Lung (tissue), 11 donors: ENCODE measurements at regions not wholly inside any gene's neighbourhood (a gene's known extent, or its start where the extent isn't known, plus 50 kb on each side); places are given as distances from the start of the nearest gene placed in this dataset.
"Not testable (repeated sequence)": the region's sequence is repeated elsewhere in the genome, so short reads cannot be mapped to it uniquely, and the experiment has no call there.

ENCODE experiments used
- ATAC-seq: fragments of 200-7000 bp; cut with Tn5 transposase; one replicate; pipeline ENCODE4 v1.9.1; 2020; ENCODE audit warnings: moderate number of reproducible peaks; ENCODE audit not compliant: insufficient read depth, low FRiP score
- DNase-seq, 3 donors: peaks; one replicate each; pipeline ENCODE4 v3.0.0-alpha.2; 2013 to 2017
- H3K27ac ChIP-seq, 2 donors: one replicate each; pipeline ENCODE4 v1.5.1; 2013; ENCODE audit warnings: mild to moderate bottlenecking in 2 of 2, moderate library complexity in 2 of 2, control low read depth in 1 of 2, inconsistent platforms in 1 of 2, low read depth in 1 of 2, low read length in 1 of 2
- H3K27me3 ChIP-seq, 3 donors: one replicate each; pipeline ENCODE4 v1.5.1; 2013; ENCODE audit warnings: low read length in 2 of 3; ENCODE audit not compliant: control insufficient read depth in 3 of 3, insufficient read depth in 3 of 3
- H3K36me3 ChIP-seq, 4 donors: one replicate each; pipeline ENCODE4 v1.5.1; 2013; ENCODE audit warnings: low read length in 4 of 4, mild to moderate bottlenecking in 1 of 4, moderate library complexity in 1 of 4; ENCODE audit not compliant: control insufficient read depth in 4 of 4, insufficient read depth in 4 of 4
- H3K4me1 ChIP-seq, 5 donors: one replicate each; pipeline ENCODE4 v1.5.1; 2013; ENCODE audit warnings: low read length in 5 of 5, mild to moderate bottlenecking in 2 of 5, moderate library complexity in 1 of 5; ENCODE audit not compliant: control insufficient read depth in 5 of 5, insufficient read depth in 5 of 5
- H3K4me3 ChIP-seq: one replicate; pipeline ENCODE4 v1.5.1; 2013; ENCODE audit warnings: mild to moderate bottlenecking, control low read depth, moderate library complexity
- H3K9ac ChIP-seq, 2 donors: one replicate each; pipeline ENCODE4 v1.5.1; 2013; ENCODE audit warnings: low read length in 2 of 2, control low read depth in 1 of 2; ENCODE audit not compliant: insufficient read depth in 1 of 2
- H3K9me3 ChIP-seq, 4 donors: one replicate each; pipeline ENCODE4 v1.5.1; 2013; ENCODE audit warnings: low read length in 3 of 4, mild to moderate bottlenecking in 1 of 4, moderate library complexity in 1 of 4; ENCODE audit not compliant: control insufficient read depth in 4 of 4, insufficient read depth in 3 of 4
- WGBS, 2 donors: extraction: QIAGEN DNeasy Blood & Tissue Kit; methylation state at CpG; one replicate each; pipeline ENCODE4 v1.1.7; 2013; 5-methylcytosine and 5-hydroxymethylcytosine counted together
- TF ChIP-seq, protein P1 (sequence below): IDR thresholded peaks from 2 replicates; pipeline ENCODE4 v1.5.1; 2012; ENCODE audit warnings: mild to moderate bottlenecking; ENCODE audit errors: control extremely low read depth, extremely low read depth
- donor health status: control.
- donor health status: control.
- donor health status: Bipolar disorder and iron deficiency.
- donor health status: healthy.
- donor health status: DM: yes; HTN: yes; CAD: no.

DNA sequence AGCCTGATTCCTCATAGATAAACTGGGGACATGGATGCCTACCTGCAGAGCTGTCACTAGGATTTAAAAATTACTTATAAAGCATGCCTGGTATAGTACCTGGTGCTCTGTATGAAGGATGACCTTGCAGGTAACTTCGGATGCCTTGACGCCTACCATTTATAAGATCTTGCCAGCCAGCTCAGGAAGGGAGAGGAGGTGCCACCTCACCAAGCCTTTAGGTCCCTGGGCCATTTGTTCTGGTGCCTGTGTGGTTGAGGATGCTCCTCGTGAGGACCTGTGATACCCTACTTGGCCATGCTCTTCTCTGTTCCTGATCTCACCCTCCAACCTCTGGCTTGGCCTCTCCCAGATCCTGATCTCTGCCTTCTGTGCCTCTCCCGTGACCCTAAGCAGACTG is 85.2 kb downstream of the FDX1 start:
- ATAC-seq (no peak), DNase-seq (no peak)
- Histone ChIP-seq H3K4me3 (no peak overlapping the region), H3K9me3 (no peaks in the 10 kb centered on the region), H3K27ac (no peak overlapping the region), H3K36me3 (no peaks in the 10 kb centered on the region), H3K27me3 (no peaks in the 10 kb centered on the region), H3K9ac (no peak overlapping the region), H3K4me1 (peaks cover 0 to 48% (median 6%) of the 10 kb centered on the region in 5 donors)
- WGBS, 2 donors, result 91 to 96% methylated on average over 4 of the region's 4 CpGs
- TF ChIP-seq, protein P1, sequence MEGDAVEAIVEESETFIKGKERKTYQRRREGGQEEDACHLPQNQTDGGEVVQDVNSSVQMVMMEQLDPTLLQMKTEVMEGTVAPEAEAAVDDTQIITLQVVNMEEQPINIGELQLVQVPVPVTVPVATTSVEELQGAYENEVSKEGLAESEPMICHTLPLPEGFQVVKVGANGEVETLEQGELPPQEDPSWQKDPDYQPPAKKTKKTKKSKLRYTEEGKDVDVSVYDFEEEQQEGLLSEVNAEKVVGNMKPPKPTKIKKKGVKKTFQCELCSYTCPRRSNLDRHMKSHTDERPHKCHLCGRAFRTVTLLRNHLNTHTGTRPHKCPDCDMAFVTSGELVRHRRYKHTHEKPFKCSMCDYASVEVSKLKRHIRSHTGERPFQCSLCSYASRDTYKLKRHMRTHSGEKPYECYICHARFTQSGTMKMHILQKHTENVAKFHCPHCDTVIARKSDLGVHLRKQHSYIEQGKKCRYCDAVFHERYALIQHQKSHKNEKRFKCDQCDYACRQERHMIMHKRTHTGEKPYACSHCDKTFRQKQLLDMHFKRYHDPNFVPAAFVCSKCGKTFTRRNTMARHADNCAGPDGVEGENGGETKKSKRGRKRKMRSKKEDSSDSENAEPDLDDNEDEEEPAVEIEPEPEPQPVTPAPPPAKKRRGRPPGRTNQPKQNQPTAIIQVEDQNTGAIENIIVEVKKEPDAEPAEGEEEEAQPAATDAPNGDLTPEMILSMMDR, result no peak

DNA sequence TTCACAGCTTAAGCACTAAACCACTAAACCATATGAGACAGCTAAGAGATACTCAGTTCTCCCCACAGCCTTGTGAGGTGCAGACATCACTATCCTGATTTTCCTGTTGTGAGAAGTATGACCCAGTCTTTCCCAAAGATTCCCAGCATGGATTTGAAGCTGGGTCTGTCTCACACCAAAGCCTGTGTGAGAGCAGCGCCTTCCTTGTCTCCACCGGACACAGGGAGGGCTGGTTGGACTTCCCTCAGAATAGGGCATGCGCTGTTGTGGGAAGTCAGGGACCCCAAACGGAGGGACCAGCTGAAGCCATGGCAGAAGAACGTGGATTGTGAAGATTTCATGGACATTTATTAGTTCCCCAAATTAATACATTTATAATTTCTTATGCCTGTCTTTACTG is 87.6 kb downstream of the FDX1 start:
- H3K9me3 ChIP-seq, DNase-seq, H3K27ac ChIP-seq, H3K9ac ChIP-seq, H3K4me3 ChIP-seq, ATAC-seq, H3K27me3 ChIP-seq, H3K36me3 ChIP-seq: not testable (repeated sequence)
- 95% methylated on average over 5 of the region's 5 CpGs for WGBS, 2 donors
- H3K4me1 ChIP-seq, result peaks cover 0 to 40% (median 6%) of the 10 kb centered on the region in 5 donors

DNA sequence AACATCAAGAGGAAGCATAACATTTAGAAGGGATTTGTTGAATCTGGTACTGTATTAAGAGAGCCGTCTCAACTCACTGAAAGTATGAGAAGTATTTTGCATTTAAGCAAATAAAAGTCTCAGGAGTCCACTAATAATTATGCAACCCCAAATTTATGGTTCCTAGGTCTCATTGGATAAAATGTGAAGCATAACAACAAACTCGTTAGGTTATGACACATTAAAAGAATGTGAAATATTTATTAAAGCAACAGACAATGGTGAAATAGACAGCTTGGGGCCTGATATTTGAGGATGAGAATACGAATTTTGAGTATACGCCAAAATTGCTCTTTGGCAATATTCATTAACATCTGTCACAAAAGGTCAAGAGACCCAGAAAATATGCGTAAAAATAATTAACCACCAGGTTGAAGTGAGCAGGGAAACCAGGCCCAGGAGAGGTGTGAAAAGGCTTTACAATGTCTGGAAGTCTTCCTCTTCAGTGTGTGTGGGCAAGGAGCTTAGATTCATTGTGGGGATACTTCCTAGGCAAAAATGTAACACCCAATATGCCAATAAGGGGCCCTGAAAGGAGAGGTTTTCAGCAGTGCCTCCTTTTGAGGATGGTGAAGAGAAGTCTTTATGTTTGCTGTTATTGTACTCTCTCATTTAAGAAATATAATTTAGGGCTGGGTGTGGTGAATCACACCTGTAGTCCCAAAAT is 89.2 kb downstream of the FDX1 start:
- H3K27ac ChIP-seq, result no peak overlapping the region
- TF ChIP-seq, protein P1, result no peak
- H3K27me3 ChIP-seq, result no peaks in the 10 kb centered on the region
- 54 to 76% methylated on average over 5 of the region's 5 CpGs for WGBS, 2 donors
- peaks cover 0 to 25% (median 0%) of the 10 kb centered on the region in 5 donors for H3K4me1 ChIP-seq
- no peak overlapping the region for H3K4me3 ChIP-seq
- DNase-seq (no peak), ATAC-seq (no peak)
- no peak overlapping the region for H3K9ac ChIP-seq
- no peaks in the 10 kb centered on the region for H3K36me3 ChIP-seq
- H3K9me3 ChIP-seq, result no peaks in the 10 kb centered on the region

DNA sequence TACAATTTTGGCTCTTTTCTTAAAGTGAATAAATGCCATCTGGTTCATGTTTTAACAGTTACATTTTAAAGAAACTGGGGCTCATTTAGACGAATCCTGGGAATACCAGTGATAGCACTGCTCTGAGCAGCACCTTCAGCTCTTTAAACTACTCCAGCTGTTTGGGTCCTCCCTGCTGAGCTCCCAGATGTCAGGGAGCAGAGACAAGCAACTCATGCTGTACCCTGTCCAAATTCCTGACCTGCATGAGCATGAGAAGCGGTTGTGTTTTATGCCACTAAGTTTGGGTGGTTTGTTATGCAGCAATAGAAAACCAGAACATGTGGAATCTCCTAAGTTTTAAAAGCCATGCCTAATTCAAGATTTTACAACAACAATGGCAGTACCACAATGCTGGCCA is 90.0 kb downstream of the FDX1 start:
- ATAC-seq (no peak), DNase-seq (peak in 1 of 3 donors; percentile 37)
- Histone ChIP-seq H3K27ac (no peak overlapping the region), H3K9ac (no peak overlapping the region), H3K4me1 (peaks cover 0 to 23% (median 0%) of the 10 kb centered on the region in 5 donors), H3K4me3 (no peak overlapping the region), H3K36me3 (no peaks in the 10 kb centered on the region), H3K9me3 (no peaks in the 10 kb centered on the region), H3K27me3 (no peaks in the 10 kb centered on the region)
- TF ChIP-seq, protein P1, result no peak
- WGBS, 2 donors, result 80 to 88% methylated on average over 2 of the region's 2 CpGs
